Caco-2 (cell line): ENCODE measurements at regions not wholly inside any gene's neighbourhood (a gene's known extent, or its start where the extent isn't known, plus 50 kb on each side); places are given as distances from the start of the nearest gene placed in this dataset.

ENCODE experiments used
- BruUV-seq: library from RNA; stranded (reverse); fragments of 400-500 nt; replicated peaks from 2 replicates; lab custom pipeline; 2021; lab: Mats Ljungman, UMichigan
- CTCF ChIA-PET: fragments of 300-600 bp; sonication (Branson Sonifier 250); formaldehyde crosslinking; loops from one replicate; lab custom pipeline; 2022; ENCODE audit warnings: antibody characterized with exemption; lab: Charles Lee
- POLR2A ChIA-PET: fragments of 300-600 bp; sonication (Branson Sonifier 250); formaldehyde crosslinking; loops from one replicate; lab custom pipeline; 2022; ENCODE audit warnings: antibody characterized with exemption; lab: Charles Lee
- DNase-seq, 2 experiments: peaks; one replicate each; pipeline versions ENCODE4 v3.0.0 to v3.0.0-alpha.2; 2020 to 2022
- H3K27me3 ChIP-seq: replicated peaks from 2 replicates; pipeline ENCODE4 v1.6.0; 2011; ENCODE audit warnings: low read length; ENCODE audit not compliant: control insufficient read depth, insufficient read depth
- H3K36me3 ChIP-seq: 2 replicates; pipeline ENCODE4 v1.5.1; 2011; ENCODE audit warnings: low read length; ENCODE audit not compliant: control insufficient read depth, insufficient read depth
- H3K4me1 ChIP-seq: fragments of 250-450 bp; sonication (Bioruptor Pico); 2 replicates; pipeline ENCODE4 v1.5.1; 2020; ENCODE audit warnings: mild to moderate bottlenecking
- H3K4me3 ChIP-seq: 2 replicates; pipeline ENCODE4 v1.5.1; 2011; ENCODE audit warnings: low read depth, mild to moderate bottlenecking, control low read depth, low read length
- H3K9me3 ChIP-seq: fragments of 250-450 bp; sonication (Bioruptor Pico); 2 replicates; pipeline ENCODE4 v1.5.1; 2020; ENCODE audit warnings: mild to moderate bottlenecking, moderate library complexity
- H3K27ac Mint-ChIP-seq: one replicate; pipeline ENCODE4 v1.8.0; 2022; ENCODE audit warnings: mixed read lengths; ENCODE audit not compliant: unreplicated experiment
- H3K27me3 Mint-ChIP-seq: one replicate; pipeline ENCODE4 v1.8.0; 2022; ENCODE audit warnings: mixed read lengths; ENCODE audit not compliant: insufficient read depth, unreplicated experiment
- H3K36me3 Mint-ChIP-seq: one replicate; pipeline ENCODE4 v1.8.0; 2022; ENCODE audit warnings: mild to moderate bottlenecking, mixed read lengths; ENCODE audit not compliant: insufficient read depth, unreplicated experiment
- H3K4me1 Mint-ChIP-seq: one replicate; pipeline ENCODE4 v1.8.0; 2022; ENCODE audit warnings: low read depth, mixed read lengths; ENCODE audit not compliant: unreplicated experiment
- H3K4me3 Mint-ChIP-seq: one replicate; pipeline ENCODE4 v1.8.0; 2022; ENCODE audit warnings: mild to moderate bottlenecking, moderate library complexity, mixed read lengths; ENCODE audit not compliant: unreplicated experiment
- H3K9me3 Mint-ChIP-seq: one replicate; pipeline ENCODE4 v1.8.0; 2022; ENCODE audit warnings: mixed read lengths; ENCODE audit not compliant: unreplicated experiment
- CTCF ChIP-seq, 2 experiments: fragments of 200-600 bp in 1 of 2; IDR thresholded peaks; 1 replicate in 1 of 2; 2 replicates in 1 of 2; pipeline versions ENCODE4 v1.5.1 to v1.8.0; 2011 to 2022; ENCODE audit warnings: antibody characterized with exemption in 1 of 2, control low read depth in 1 of 2, inconsistent platforms in 1 of 2, low read depth in 1 of 2, low read length in 1 of 2, mild to moderate bottlenecking in 1 of 2, moderate library complexity in 1 of 2; ENCODE audit not compliant: insufficient read depth in 1 of 2, severe bottlenecking in 1 of 2, unreplicated experiment in 1 of 2
- intact Hi-C: fragments of 100-400 bp; cut with micrococcal nuclease; formaldehyde crosslinking; loops from one replicate; pipeline ENCODE4 v1.10.0; 2022; ENCODE audit not compliant: unreplicated experiment

- H3K4me1 Mint-ChIP-seq, result peaks cover 7% of the 10 kb centered on the region
- DNase-seq, result no peak
- no peak overlapping the region for H3K27ac Mint-ChIP-seq
- CTCF ChIA-PET, result no interaction called here
- BruUV-seq, result no TSS peak
- no peaks in the 10 kb centered on the region for H3K27me3 Mint-ChIP-seq
- intact Hi-C loops, result no loop called here
- no peaks in the 10 kb centered on the region for H3K4me1 ChIP-seq
- TF ChIP-seq CTCF (IDR thresholded peaks at IDR 0.05; ENCODE audit: insufficient read depth in 1 of 2, low read depth in 1 of 2, low read length in 1 of 2, severe bottlenecking in 1 of 2, unreplicated experiment in 1 of 2), result no peak
- peaks cover 17% of the 10 kb centered on the region for H3K9me3 Mint-ChIP-seq
- POLR2A ChIA-PET, result no interaction called here
- no peak overlapping the region for H3K4me3 Mint-ChIP-seq
- H3K4me3 ChIP-seq, result no peak overlapping the region
- H3K9me3 ChIP-seq, result no peaks in the 10 kb centered on the region
- H3K27me3 ChIP-seq, result no peaks in the 10 kb centered on the region; the same call in 1 of the 2 replicates
- H3K36me3 ChIP-seq, result no peaks in the 10 kb centered on the region
- H3K36me3 Mint-ChIP-seq, result no peaks in the 10 kb centered on the region
Measured at GRCh38 chr12:67757651-67758050, 109.1 kb downstream of the DYRK2 start.

- ChIA-PET CTCF (no interaction called here), POLR2A (no interaction called here)
- H3K27ac Mint-ChIP-seq, result no peak overlapping the region
- H3K36me3 ChIP-seq, result no peaks in the 10 kb centered on the region
- no TSS peak for BruUV-seq
- H3K4me3 Mint-ChIP-seq, result no peak overlapping the region
- no peak for DNase-seq
- intact Hi-C loops, result no loop called here
- peaks cover 7% of the 10 kb centered on the region for H3K4me1 Mint-ChIP-seq
- no peak for TF ChIP-seq CTCF (IDR thresholded peaks at IDR 0.05; ENCODE audit: insufficient read depth in 1 of 2, low read depth in 1 of 2, low read length in 1 of 2, severe bottlenecking in 1 of 2, unreplicated experiment in 1 of 2)
- no peaks in the 10 kb centered on the region for H3K27me3 Mint-ChIP-seq
- no peaks in the 10 kb centered on the region for H3K36me3 Mint-ChIP-seq
- peaks cover 17% of the 10 kb centered on the region for H3K9me3 Mint-ChIP-seq
- no peaks in the 10 kb centered on the region for H3K9me3 ChIP-seq
- H3K4me1 ChIP-seq, result no peaks in the 10 kb centered on the region
- H3K27me3 ChIP-seq, result no peaks in the 10 kb centered on the region; the same call in 1 of the 2 replicates
- no peak overlapping the region for H3K4me3 ChIP-seq
Measured at GRCh38 chr12:67758119-67758518, 109.6 kb downstream of the DYRK2 start.

- Mint-ChIP-seq H3K9me3 (peaks cover 17% of the 10 kb centered on the region), H3K36me3 (no peaks in the 10 kb centered on the region), H3K4me1 (peaks cover 7% of the 10 kb centered on the region), H3K27me3 (no peaks in the 10 kb centered on the region), H3K27ac (no peak overlapping the region), H3K4me3 (no peak overlapping the region)
- Histone ChIP-seq H3K4me1 (no peaks in the 10 kb centered on the region), H3K4me3 (no peak overlapping the region), H3K36me3 (no peaks in the 10 kb centered on the region), H3K27me3 (no peaks in the 10 kb centered on the region; the same call in 1 of the 2 replicates), H3K9me3 (no peaks in the 10 kb centered on the region)
- DNase-seq, result no peak
- ChIA-PET CTCF (no interaction called here), POLR2A (no interaction called here)
- no TSS peak for BruUV-seq
- TF ChIP-seq CTCF (IDR thresholded peaks at IDR 0.05; ENCODE audit: insufficient read depth in 1 of 2, low read depth in 1 of 2, low read length in 1 of 2, severe bottlenecking in 1 of 2, unreplicated experiment in 1 of 2), result no peak
- intact Hi-C loops, result no loop called here
Measured at GRCh38 chr12:67758521-67758920, 110.0 kb downstream of the DYRK2 start.
